Brain microvascular endothelial cell (primary cell): ENCODE measurements at regions not wholly inside any gene's neighbourhood (a gene's known extent, or its start where the extent isn't known, plus 50 kb on each side); places are given as distances from the start of the nearest gene placed in this dataset.

Experiments used
- DNase-seq: peaks from one replicate; pipeline ENCODE4 v3.0.0-alpha.2; 2020
- H3K27ac ChIP-seq: fragments of 250-450 bp; sonication (Bioruptor Pico); 2 replicates; pipeline ENCODE4 v1.5.1; 2020; ENCODE audit warnings: mild to moderate bottlenecking, moderate library complexity
- H3K27me3 ChIP-seq: fragments of 250-450 bp; sonication (Bioruptor Pico); replicated peaks from 2 replicates; pipeline ENCODE4 v1.5.1; 2020; ENCODE audit warnings: mild to moderate bottlenecking
- H3K36me3 ChIP-seq: fragments of 250-450 bp; sonication (Bioruptor Pico); replicated peaks from 2 replicates; pipeline ENCODE4 v1.5.1; 2020; ENCODE audit warnings: mild to moderate bottlenecking
- H3K4me3 ChIP-seq: 2 replicates; pipeline ENCODE4 v1.5.1; 2011; ENCODE audit warnings: low read depth, mild to moderate bottlenecking, control low read depth, low read length, moderate library complexity
- CTCF ChIP-seq: IDR thresholded peaks from 2 replicates; pipeline ENCODE4 v1.5.1; 2011; ENCODE audit warnings: low read depth, mild to moderate bottlenecking, moderate library complexity, low read length, control low read depth, inconsistent platforms; ENCODE audit errors: missing control alignments
- in situ Hi-C: cut with HindIII; loops from 2 replicates; pipeline ENCODE4 v1.10.0; 2017; ENCODE audit warnings: low sequenced_read_pairs, low pct_ligation_motif_present

- no peak for DNase-seq
- no peak for TF ChIP-seq CTCF
- Histone ChIP-seq H3K27ac (no peak overlapping the region), H3K4me3 (no peak overlapping the region), H3K27me3 (no peaks in the 10 kb centered on the region), H3K36me3 (no peaks in the 10 kb centered on the region)
- in situ Hi-C loops = no loop called here
Observed at GRCh38 chr7:27459021-27459730, 203.5 kb downstream of the HIBADH start.

DNA sequence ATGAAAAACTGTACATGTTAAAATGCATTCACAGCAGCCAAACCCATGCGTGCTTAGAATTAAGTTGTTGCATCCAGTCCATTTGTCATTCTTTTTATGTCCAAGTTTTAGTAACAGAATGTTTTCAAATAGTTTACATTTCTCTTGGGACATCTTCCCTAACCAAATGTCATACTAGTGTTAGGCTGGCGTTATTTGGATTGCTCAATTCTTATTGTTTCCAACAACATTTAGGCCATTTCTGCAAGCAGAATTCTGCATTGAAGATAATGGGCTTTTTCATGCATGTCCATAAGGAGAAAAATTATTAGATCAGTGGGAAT, 203.0 kb downstream of the HIBADH start:
- in situ Hi-C loops = no loop called here
- no peak for TF ChIP-seq CTCF
- no peak overlapping the region for H3K4me3 ChIP-seq
- H3K27ac ChIP-seq = no peak overlapping the region
- H3K36me3 ChIP-seq = no peaks in the 10 kb centered on the region
- H3K27me3 ChIP-seq = no peaks in the 10 kb centered on the region
- no peak for DNase-seq

DNA sequence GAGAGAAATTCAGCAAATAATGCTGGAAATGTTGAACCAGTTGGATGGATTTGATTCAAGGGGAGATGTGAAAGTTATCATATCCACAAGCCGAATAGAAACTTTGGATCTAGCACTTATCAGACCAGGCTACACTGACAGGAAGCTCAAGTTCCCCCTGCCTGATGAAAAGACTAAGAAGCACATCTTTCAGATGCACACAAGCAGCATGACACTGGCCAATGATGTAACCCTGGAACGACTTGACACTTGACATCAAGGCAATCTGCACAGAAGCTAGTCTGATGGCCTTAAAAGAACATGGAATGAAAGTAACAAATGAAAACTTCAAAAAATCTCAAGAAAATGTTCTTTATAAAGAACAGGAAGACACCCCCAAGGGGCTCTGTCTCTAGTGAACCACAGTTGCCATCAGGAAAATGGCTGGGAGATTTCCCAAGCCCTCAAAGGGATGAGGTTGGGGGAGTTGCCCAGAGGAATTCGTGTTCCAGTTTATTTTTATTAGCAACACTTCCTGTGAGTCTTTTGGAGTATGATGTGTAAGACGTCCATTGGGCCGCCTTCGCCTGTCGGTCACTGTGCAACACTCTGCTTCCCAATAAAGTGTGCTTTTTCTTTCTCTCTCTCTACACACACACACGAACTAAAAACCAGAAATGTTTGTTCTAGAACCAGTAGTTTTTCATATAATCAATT, 200.0 kb downstream of the HIBADH start:
- Histone ChIP-seq H3K36me3 (no peaks in the 10 kb centered on the region), H3K4me3 (no peak overlapping the region), H3K27me3 (no peaks in the 10 kb centered on the region), H3K27ac (no peak overlapping the region)
- peak; percentile 61 for DNase-seq
- in situ Hi-C loops = no loop called here
- no peak for TF ChIP-seq CTCF

GRCh38 chr7:27464970-27465369, 197.7 kb downstream of the HIBADH start:
- no peaks in the 10 kb centered on the region for H3K27me3 ChIP-seq
- no peak overlapping the region for H3K4me3 ChIP-seq
- DNase-seq = no peak
- H3K27ac ChIP-seq = no peak overlapping the region
- in situ Hi-C loops = no loop called here
- TF ChIP-seq CTCF = no peak
- H3K36me3 ChIP-seq = no peaks in the 10 kb centered on the region

- TF ChIP-seq CTCF = no peak
- in situ Hi-C loops = no loop called here
Observed at GRCh38 chr7:27466703-27467102, 196.0 kb downstream of the HIBADH start.

More at GRCh38 chr7:27466703-27467102, 196.0 kb downstream of the HIBADH start:
- no peak for DNase-seq
- no peaks in the 10 kb centered on the region for H3K27me3 ChIP-seq
- H3K36me3 ChIP-seq = no peaks in the 10 kb centered on the region
- no peak overlapping the region for H3K4me3 ChIP-seq
- no peak overlapping the region for H3K27ac ChIP-seq
